Transverse colon (tissue), 4 donors: ENCODE measurements at regions not wholly inside any gene's neighbourhood (a gene's known extent, or its start where the extent isn't known, plus 50 kb on each side); places are given as distances from the start of the nearest gene placed in this dataset.

Experiments
- DNase-seq: peaks from one replicate; pipeline ENCODE4 v3.0.0-alpha.2; 2019
- H3K27ac ChIP-seq, 4 donors: fragments of 200-600 bp; sonication (generic); 2 replicates each; pipeline ENCODE4 v1.5.1; 2016 to 2018; ENCODE audit warnings: inconsistent platforms in 4 of 4
- H3K27me3 ChIP-seq: fragments of 200-600 bp; sonication (generic); 2 replicates; pipeline ENCODE4 v1.5.1; 2017; ENCODE audit warnings: inconsistent platforms
- H3K36me3 ChIP-seq, 4 donors: fragments of 200-600 bp; sonication (generic); 2 replicates each; pipeline ENCODE4 v1.5.1; 2017 to 2019; ENCODE audit warnings: inconsistent platforms in 4 of 4
- H3K4me1 ChIP-seq, 4 donors: fragments of 200-600 bp; sonication (generic); 2 replicates each; pipeline ENCODE4 v1.5.1; 2017 to 2020; ENCODE audit warnings: inconsistent platforms in 4 of 4
- H3K4me3 ChIP-seq, 4 donors: fragments of 200-600 bp; sonication (generic); 1 replicate in 1 of 4; 2 replicates in 3 of 4; pipeline versions ENCODE4 v1.5.1 to v1.6.1; 2017 to 2019; ENCODE audit warnings: inconsistent platforms in 4 of 4
- H3K9me3 ChIP-seq, 2 donors: fragments of 200-600 bp; sonication (generic); 2 replicates each; pipeline ENCODE4 v1.5.1; 2017 to 2019; ENCODE audit warnings: inconsistent platforms in 2 of 2
- EP300 ChIP-seq: sonication (generic); formaldehyde crosslinking; IDR thresholded peaks from one replicate; pipeline ENCODE4 v1.6.1; 2017; ENCODE audit warnings: antibody characterized with exemption, low read depth
- POLR2A ChIP-seq: fragments of 450-650 bp; IDR thresholded peaks from one replicate; pipeline ENCODE4 v1.6.1; 2016; ENCODE audit warnings: antibody characterized with exemption, mild to moderate bottlenecking, moderate library complexity
- POLR2AphosphoS5 ChIP-seq, 3 donors: sonication (generic); formaldehyde crosslinking; IDR thresholded peaks; one replicate each; pipeline ENCODE4 v1.6.1; 2016; ENCODE audit warnings: antibody characterized with exemption in 3 of 3
- WGBS, 2 donors: methylation state at CpG; one replicate each; pipeline ENCODE4 v1.1.5; 2018; ENCODE audit warnings: low coverage in 1 of 2; 5-methylcytosine and 5-hydroxymethylcytosine counted together
- in situ Hi-C, 4 donors: fragments of 200-750 bp; cut with MboI; loops; one replicate each; pipeline versions ENCODE4 v1.15.0 to v1.15.1; 2017; ENCODE audit warnings: low sequenced_read_pairs in 3 of 4, low pct_ligation_motif_present in 1 of 4, low pct_unique_long_range_greater_than_20kb in 1 of 4
- intact Hi-C: fragments of 100-400 bp; cut with DNase I; formaldehyde crosslinking; loops from one replicate; pipeline ENCODE4 v1.15.1; 2023; ENCODE audit warnings: low total_unique reads
- TF ChIP-seq, protein P1 (sequence below), 5 experiments: fragments of 200-600 bp in 3 of 5; fragments of 450-650 bp in 2 of 5; sonication (generic) in 3 of 5; IDR thresholded peaks; 1 replicate in 2 of 5; 2 replicates in 3 of 5; pipeline ENCODE4 v1.5.1; 2016 to 2017; ENCODE audit warnings: antibody characterized with exemption in 5 of 5, inconsistent platforms in 3 of 5, mild to moderate bottlenecking in 2 of 5, moderate library complexity in 1 of 5

DNA sequence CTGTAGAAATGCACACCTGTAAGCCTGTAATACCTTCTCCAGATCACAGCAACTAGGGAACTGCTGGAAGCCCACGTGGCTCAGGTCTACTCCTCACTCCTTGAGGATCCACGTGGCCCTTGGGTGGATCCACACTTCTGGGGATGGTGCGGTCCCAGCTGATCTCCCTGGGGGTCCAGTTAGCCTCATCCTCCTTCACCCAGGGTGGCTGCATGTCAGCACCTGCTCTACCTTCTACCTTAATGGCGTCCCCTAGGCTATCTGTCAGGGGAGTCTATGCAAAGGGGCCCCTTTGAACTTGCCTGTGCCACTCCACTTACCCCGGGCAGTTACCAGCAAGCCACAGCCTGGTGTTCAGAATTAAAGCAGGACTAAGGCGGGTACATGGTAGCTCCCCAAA, 284.7 kb downstream of the MYCN start:
- no peaks in the 10 kb centered on the region for H3K36me3 ChIP-seq
- no peak overlapping the region for H3K4me3 ChIP-seq
- intact Hi-C loops, result no loop called here
- H3K27me3 ChIP-seq, result no peaks in the 10 kb centered on the region
- H3K27ac ChIP-seq, result no peak overlapping the region
- no peak for DNase-seq
- in situ Hi-C loops, result no loop called here
- H3K4me1 ChIP-seq, result no peaks in the 10 kb centered on the region
- TF ChIP-seq POLR2AphosphoS5 (IDR thresholded peaks at IDR 0.05) (no peak), EP300 (no peak), POLR2A (no peak)
- TF ChIP-seq, protein P1, sequence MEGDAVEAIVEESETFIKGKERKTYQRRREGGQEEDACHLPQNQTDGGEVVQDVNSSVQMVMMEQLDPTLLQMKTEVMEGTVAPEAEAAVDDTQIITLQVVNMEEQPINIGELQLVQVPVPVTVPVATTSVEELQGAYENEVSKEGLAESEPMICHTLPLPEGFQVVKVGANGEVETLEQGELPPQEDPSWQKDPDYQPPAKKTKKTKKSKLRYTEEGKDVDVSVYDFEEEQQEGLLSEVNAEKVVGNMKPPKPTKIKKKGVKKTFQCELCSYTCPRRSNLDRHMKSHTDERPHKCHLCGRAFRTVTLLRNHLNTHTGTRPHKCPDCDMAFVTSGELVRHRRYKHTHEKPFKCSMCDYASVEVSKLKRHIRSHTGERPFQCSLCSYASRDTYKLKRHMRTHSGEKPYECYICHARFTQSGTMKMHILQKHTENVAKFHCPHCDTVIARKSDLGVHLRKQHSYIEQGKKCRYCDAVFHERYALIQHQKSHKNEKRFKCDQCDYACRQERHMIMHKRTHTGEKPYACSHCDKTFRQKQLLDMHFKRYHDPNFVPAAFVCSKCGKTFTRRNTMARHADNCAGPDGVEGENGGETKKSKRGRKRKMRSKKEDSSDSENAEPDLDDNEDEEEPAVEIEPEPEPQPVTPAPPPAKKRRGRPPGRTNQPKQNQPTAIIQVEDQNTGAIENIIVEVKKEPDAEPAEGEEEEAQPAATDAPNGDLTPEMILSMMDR (IDR thresholded peaks at IDR 0.05), result no peak
- no peaks in the 10 kb centered on the region for H3K9me3 ChIP-seq
- WGBS, 2 donors, result 83 to 100% methylated on average over 1 to 6 of the region's 6 CpGs

GRCh38 chr2:16224298-16225045, 284.1 kb downstream of the MYCN start:
- WGBS, 2 donors, result 72 to 75% methylated on average over 5 to 14 of the region's 14 CpGs
- in situ Hi-C loops (no loop called here), intact Hi-C loops (no loop called here)
- no peak overlapping the region for H3K27ac ChIP-seq
- DNase-seq, result no peak
- H3K9me3 ChIP-seq, result no peaks in the 10 kb centered on the region
- no peaks in the 10 kb centered on the region for H3K27me3 ChIP-seq
- TF ChIP-seq, protein P1 (IDR thresholded peaks at IDR 0.05), result no peak
- no peak for TF ChIP-seq EP300
- TF ChIP-seq POLR2A, result no peak
- no peak for TF ChIP-seq POLR2AphosphoS5 (IDR thresholded peaks at IDR 0.05)
- no peaks in the 10 kb centered on the region for H3K36me3 ChIP-seq
- no peaks in the 10 kb centered on the region for H3K4me1 ChIP-seq
- H3K4me3 ChIP-seq, result no peak overlapping the region

DNA sequence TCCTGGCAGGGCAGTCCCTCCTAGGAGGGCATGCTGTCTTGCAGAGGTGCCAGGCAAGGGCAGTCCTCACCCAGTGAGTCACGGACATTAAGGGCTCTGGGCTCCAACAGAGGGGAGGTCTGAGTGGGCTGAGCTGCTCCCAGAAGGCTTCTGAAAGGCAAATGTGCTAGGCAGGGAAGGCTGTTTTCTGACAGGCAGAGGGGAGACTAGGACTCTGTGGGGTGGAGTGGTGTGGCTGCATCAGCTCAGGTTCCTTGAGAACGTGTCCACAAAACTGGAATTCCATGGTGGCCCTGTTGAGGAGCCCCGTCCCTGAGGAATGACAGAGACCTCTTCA, 283.5 kb downstream of the MYCN start:
- Histone ChIP-seq H3K4me3 (no peak overlapping the region), H3K36me3 (no peaks in the 10 kb centered on the region), H3K27me3 (no peaks in the 10 kb centered on the region), H3K27ac (no peak overlapping the region), H3K9me3 (no peaks in the 10 kb centered on the region), H3K4me1 (no peaks in the 10 kb centered on the region)
- no peak for DNase-seq
- intact Hi-C loops (no loop called here), in situ Hi-C loops (no loop called here)
- WGBS, 2 donors, result 79% methylated on average over 3 of the region's 3 CpGs; no CpG with 5 or more reads in 1 of the 2 donors
- TF ChIP-seq POLR2A (no peak), POLR2AphosphoS5 (IDR thresholded peaks at IDR 0.05) (no peak), EP300 (no peak)
- TF ChIP-seq, protein P1 (IDR thresholded peaks at IDR 0.05), result no peak

DNA sequence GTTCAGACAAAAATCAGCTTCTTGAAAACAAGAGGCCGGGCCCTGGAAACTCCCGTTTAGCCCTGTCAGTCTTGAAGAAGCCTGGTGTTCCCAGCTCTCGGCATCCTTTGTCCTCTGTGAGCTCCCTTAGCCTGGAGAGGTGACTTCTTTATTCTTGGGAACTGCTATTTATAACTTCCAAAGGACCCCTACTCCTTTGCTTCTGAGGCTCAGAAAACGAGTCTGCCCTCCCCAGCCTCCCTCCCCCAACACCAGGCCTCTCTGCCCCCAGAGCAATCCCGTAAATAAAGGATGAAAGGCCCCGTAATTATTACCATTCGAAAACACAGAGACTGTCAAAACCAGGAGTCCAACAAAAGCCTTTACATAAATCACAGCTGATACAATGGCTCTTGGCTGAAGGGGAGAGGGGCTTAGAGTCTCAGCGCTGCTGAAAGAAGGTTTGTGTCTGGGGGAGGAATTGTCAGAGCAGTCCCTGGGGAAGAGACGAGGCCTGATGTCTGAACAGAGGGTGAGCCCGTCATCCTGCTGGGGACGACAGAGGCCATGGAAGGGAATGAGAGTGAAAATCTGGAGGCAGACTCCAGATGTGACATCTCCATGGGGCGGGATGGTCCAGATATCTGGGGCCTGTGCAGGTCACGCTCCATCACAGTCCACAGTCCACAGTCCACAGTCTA, 283.0 kb downstream of the MYCN start:
- in situ Hi-C loops, result no loop called here
- Histone ChIP-seq H3K9me3 (no peaks in the 10 kb centered on the region), H3K27me3 (no peaks in the 10 kb centered on the region), H3K4me3 (no peak overlapping the region), H3K27ac (no peak overlapping the region), H3K4me1 (no peaks in the 10 kb centered on the region), H3K36me3 (no peaks in the 10 kb centered on the region)
- intact Hi-C loops, result no loop called here
- no peak for TF ChIP-seq EP300
- TF ChIP-seq, protein P1 (IDR thresholded peaks at IDR 0.05), result no peak
- TF ChIP-seq POLR2AphosphoS5 (IDR thresholded peaks at IDR 0.05), result no peak
- TF ChIP-seq POLR2A, result no peak
- WGBS, 2 donors, result 59 to 70% methylated on average over 5 to 13 of the region's 13 CpGs
- DNase-seq, result no peak
